HG02973 (cell line): ENCODE measurements at regions not wholly inside any gene's neighbourhood (a gene's known extent, or its start where the extent isn't known, plus 50 kb on each side); places are given as distances from the start of the nearest gene placed in this dataset.
"Not testable (repeated sequence)": the region's sequence is repeated elsewhere in the genome, so short reads cannot be mapped to it uniquely, and the experiment has no call there.

Source experiments
- ATAC-seq: cut with Tn5 transposase; IDR thresholded peaks from one replicate; pipeline ENCODE4 v1.9.1; 2021; ENCODE audit warnings: moderate library complexity; ENCODE audit not compliant: unreplicated experiment

DNA sequence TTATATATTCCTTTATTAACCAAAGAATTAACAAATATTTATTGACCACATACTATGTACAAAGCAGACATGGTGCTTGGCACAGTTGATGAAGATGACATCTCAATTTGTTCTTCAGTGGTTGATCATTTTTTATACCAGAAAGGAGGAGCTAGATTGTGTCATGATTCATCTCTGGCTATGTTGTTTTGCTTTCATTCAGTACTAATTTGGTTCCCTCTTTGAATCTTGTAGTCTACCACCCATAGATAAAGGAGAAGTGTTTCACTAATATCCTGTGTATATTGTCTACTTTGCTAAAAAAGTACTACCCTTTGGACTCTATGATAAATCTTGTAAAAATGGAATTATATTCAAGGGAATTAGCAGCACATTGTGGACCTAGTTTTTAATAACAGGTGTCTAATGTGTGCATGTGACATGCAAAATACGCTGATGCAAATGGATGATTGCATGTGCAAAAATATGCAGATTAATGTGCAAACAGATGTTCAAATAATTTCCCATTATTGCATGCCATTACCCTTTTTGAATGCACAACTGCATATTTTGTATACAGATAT lies 313.2 kb upstream of the ZEB2 start:
- no peak for ATAC-seq

DNA sequence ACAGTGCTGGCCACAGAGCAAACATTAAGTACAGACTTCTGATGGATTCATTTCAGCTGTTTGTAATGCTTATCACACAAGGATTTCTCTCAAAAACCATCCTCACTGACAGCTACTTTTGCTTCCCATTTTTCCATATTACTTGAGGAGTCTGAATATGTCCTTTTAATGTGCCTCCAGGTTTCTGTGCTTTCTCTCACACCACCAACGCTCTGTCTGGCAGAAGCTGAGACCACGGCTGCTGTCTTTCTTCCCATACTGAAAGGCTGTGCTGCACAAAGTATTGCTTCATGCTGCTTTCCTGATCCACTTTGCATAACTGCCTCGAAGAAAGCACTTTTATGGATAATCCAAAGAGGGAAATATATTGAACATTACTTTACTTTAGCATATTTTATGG lies 312.1 kb upstream of the ZEB2 start:
- ATAC-seq: no peak

- no peak for ATAC-seq
These were observed 310.6 kb upstream of the ZEB2 start for GRCh38 chr2:144830543-144830942.

DNA sequence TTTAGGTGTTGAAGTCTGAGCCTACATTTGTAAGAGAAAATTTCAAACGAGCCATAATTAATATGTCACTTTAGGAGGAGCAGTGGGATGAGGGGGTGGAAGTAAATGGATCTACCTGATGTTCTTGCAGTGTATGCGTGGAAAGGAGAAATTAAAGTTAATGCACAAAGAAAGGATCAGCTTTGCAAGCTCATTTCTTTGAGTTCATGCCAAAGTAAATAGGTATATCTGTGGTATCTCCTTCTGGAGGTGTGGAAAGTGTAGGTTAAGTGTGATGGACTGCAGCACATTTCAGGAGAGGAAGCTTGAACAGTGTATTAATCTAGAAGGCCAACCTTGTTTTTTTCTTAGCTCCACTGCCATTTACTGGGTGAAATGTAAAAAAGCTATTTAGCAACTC lies 307.5 kb upstream of the ZEB2 start:
- no peak for ATAC-seq

- no peak for ATAC-seq
These were observed 306.2 kb upstream of the ZEB2 start for GRCh38 chr2:144826105-144826504.

DNA sequence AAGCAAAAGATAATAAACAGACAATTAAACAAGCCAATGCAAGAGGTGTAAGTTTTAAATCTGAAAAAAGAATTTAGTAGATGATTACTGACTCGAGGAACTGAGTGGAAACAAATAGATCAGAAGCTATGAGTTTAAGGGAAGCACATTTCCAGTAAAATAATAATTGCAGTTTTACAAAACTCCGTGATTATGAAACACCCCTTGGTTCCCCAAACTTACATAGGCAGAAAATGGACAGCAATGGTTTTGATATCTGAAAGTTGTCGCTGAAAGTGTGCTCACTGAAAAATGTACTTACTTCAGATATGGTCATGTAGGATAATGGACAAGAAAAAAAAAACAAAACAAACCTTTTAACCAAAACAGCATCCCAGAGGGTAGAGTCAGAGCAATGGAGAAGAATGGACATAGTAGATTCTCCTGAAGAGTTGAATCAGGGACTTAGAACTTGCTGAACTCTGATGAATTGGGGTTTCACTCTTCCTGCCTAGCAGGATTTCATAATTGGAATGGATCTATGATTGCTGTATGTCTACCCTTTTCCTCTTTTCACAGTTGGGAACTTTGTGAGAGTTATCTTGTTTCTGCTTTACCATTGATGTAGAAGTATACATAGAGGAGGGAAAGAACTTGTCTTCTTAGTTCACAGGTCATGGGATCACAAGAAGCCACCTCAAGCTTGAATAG lies 305.6 kb upstream of the ZEB2 start:
- no peak for ATAC-seq

GRCh38 chr2:144824306-144825080 lies 304.6 kb upstream of the ZEB2 start:
- no peak for ATAC-seq

GRCh38 chr2:144822966-144823365 lies 303.0 kb upstream of the ZEB2 start:
- no peak for ATAC-seq

GRCh38 chr2:144812288-144812687 lies 292.4 kb upstream of the ZEB2 start:
- no peak for ATAC-seq

DNA sequence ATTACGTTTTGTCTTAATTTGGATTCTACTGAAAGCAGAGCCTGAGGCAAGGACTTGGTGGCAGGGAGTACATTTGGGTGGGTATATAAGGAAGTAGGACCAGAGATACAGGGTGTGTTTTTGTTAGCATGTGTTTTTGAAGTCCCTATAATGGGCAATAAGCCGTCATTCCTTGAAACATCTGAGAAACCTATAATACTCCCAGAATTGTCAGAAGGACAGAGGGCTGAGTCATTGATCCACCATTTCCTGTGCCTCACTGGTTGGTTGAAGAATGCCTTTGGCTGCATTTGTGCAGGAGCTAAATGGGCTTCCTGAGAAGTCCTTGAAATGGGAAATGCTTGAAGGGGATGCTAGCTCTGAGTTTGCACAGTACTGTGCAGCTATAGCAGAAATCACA lies 281.8 kb upstream of the ZEB2 start:
- ATAC-seq: no peak

- ATAC-seq: no peak
These were observed 281.4 kb upstream of the ZEB2 start for GRCh38 chr2:144801325-144801724.

DNA sequence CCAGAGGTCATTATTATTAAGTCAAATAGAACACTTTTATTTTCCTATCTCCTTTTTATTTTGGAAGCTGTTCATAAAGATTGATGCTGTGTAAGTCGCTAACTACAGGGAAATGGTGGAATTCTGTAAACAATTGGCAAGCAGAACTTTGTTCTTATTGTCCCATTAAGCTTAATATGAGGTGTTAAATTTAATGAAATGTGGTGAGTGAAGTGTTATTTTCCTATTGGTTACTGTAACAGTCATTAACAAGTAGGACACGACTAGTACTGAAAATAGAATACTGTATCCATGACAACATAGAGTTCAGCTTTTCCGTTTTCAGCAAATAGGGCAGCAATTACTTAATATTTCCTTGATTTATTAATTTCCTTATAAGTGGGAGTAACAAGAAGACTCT lies 279.1 kb upstream of the ZEB2 start:
- ATAC-seq: no peak

DNA sequence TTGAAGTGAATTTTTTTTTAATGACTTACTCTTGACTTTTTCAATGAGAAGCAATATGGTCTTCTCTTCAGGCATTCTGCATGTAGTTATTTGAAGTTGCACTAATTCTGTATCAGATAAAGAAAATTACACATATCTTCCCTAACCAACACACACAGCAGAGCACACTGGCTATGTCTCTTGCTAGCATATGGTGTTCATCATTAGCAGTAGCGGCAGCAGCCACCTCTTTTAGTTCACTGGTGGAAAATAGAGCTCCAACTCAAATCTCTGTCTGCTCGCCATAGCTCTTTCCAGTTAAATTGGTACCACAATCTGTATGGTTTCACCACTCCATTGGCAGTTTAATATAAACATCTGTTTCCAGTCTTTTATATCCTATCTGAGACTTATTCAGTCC lies 278.1 kb upstream of the ZEB2 start:
- no peak for ATAC-seq

GRCh38 chr2:144796936-144797335 lies 277.0 kb upstream of the ZEB2 start:
- no peak for ATAC-seq

- ATAC-seq: no peak
These were observed 276.2 kb upstream of the ZEB2 start for GRCh38 chr2:144796164-144796563.

GRCh38 chr2:144785253-144785652 lies 265.3 kb upstream of the ZEB2 start:
- no peak for ATAC-seq

GRCh38 chr2:144780983-144781382 lies 261.1 kb upstream of the ZEB2 start:
- ATAC-seq: no peak

DNA sequence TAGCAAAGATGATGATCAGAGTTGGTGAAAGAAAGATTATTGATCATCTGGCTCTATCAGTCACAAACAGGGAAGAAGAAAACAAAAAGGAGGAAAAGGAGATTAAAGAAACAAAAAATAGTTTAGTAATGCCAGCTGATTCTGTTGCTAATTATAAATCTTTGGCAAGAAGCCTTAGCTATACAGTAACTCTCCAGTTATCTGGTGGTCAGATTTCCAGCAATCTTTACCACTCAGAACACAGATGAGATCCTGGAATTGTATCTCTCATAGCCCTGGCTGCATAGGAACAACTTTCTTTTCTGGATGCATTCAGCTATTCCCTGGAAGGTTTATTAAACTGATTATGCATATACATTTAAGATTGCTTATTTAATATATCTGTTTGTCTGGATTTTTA lies 256.8 kb upstream of the ZEB2 start:
- ATAC-seq: no peak

GRCh38 chr2:144774809-144775208 lies 254.9 kb upstream of the ZEB2 start:
- ATAC-seq: no peak

DNA sequence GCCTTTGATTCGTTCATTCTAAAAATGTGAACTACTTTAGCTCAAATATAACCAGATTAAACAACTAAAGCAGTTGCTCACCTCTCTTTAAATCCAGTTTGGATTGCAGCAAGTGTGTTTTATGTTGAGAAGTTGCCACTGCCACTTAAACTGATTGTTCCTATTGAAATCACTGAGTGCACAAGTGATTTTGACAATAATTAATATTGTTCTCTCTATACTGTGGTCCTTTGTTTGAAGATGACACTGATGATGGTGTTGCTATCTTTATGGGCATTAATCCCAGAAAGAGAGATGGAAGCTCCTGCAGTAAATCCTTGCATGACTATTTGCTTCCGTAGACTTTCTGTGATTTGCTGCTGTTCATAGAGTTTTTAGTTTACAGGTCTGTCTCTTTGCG lies 251.4 kb upstream of the ZEB2 start:
- no peak for ATAC-seq

GRCh38 chr2:144770616-144771230 lies 250.8 kb upstream of the ZEB2 start:
- ATAC-seq: no peak

DNA sequence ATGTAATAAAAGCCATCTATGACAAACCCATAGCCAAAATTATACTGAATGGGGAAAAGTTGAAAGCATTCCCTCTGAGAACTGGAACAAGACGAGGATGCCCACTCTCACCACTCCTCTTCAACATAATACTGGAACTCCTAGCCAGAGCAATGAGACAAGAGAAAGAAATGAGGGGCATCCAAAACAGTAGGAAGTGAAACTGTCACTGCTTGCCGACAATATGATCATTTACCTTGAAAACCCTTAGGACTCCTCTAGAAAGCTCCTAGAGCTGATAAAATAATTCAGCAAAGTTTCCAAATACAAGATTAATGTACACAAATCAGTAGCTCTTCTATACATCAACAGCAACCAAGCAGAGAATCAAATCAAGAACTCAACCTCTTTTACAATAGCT lies 241.0 kb upstream of the ZEB2 start:
- ATAC-seq: not testable (repeated sequence)
